Renal cortical epithelial cell (primary cell): ENCODE measurements at regions not wholly inside any gene's neighbourhood (a gene's known extent, or its start where the extent isn't known, plus 50 kb on each side); places are given as distances from the start of the nearest gene placed in this dataset.

Experiments used
- DNase-seq: peaks from one replicate; pipeline ENCODE4 v3.0.0-alpha.2; 2011; ENCODE audit warnings: low read depth

- DNase-seq: no peak
Measured at GRCh38 chr6:105765239-105765638, 320.9 kb upstream of the PRDM1 start.

GRCh38 chr6:105764315-105764714 is 321.8 kb upstream of the PRDM1 start:
- DNase-seq: no peak

- DNase-seq: no peak
Measured at GRCh38 chr6:105763866-105764265, 322.3 kb upstream of the PRDM1 start.

- no peak for DNase-seq
Measured at GRCh38 chr6:105760746-105761145, 325.4 kb upstream of the PRDM1 start.

- peak; percentile 40 for DNase-seq
Measured at GRCh38 chr6:105759946-105760345, 326.2 kb upstream of the PRDM1 start.

- DNase-seq: no peak
Measured at GRCh38 chr6:105759015-105759414, 327.1 kb upstream of the PRDM1 start.

GRCh38 chr6:105757512-105758200 is 328.5 kb upstream of the PRDM1 start:
- DNase-seq: peak; percentile 13

- DNase-seq: no peak
Measured at GRCh38 chr6:105755885-105756284, 330.3 kb upstream of the PRDM1 start.

- peak; percentile 19 for DNase-seq
Measured at GRCh38 chr6:105753620-105754211, 332.4 kb upstream of the PRDM1 start.

- DNase-seq: no peak
Measured at GRCh38 chr6:105753207-105753606, 332.9 kb upstream of the PRDM1 start.

- no peak for DNase-seq
Measured at GRCh38 chr6:105750089-105750488, 336.0 kb upstream of the PRDM1 start.

- DNase-seq: peak; percentile 97
Measured at GRCh38 chr6:105748737-105749161, 337.4 kb upstream of the PRDM1 start.

GRCh38 chr6:105747823-105748405 is 338.2 kb upstream of the PRDM1 start:
- no peak for DNase-seq

- DNase-seq: no peak
Measured at GRCh38 chr6:105746509-105746908, 339.6 kb upstream of the PRDM1 start.

GRCh38 chr6:105746130-105746505 is 340.0 kb upstream of the PRDM1 start:
- no peak for DNase-seq

GRCh38 chr6:105745464-105746129 is 340.5 kb upstream of the PRDM1 start:
- no peak for DNase-seq

- no peak for DNase-seq
Measured at GRCh38 chr6:105744815-105745214, 341.3 kb upstream of the PRDM1 start.

GRCh38 chr6:105740946-105741645 is 338.2 kb upstream of the PREP start:
- DNase-seq: no peak

- no peak for DNase-seq
Measured at GRCh38 chr6:105739764-105740163, 336.9 kb upstream of the PREP start.

GRCh38 chr6:105733556-105734162 is 330.8 kb upstream of the PREP start:
- peak; percentile 56 for DNase-seq

GRCh38 chr6:105728995-105729394 is 326.1 kb upstream of the PREP start:
- no peak for DNase-seq
